H1 (cell line): ENCODE measurements at regions not wholly inside any gene's neighbourhood (a gene's known extent, or its start where the extent isn't known, plus 50 kb on each side); places are given as distances from the start of the nearest gene placed in this dataset.

Source experiments
- CTCF ChIA-PET: fragments of 300-600 bp; sonication (Branson Sonifier 250); formaldehyde crosslinking; loops from one replicate; lab custom pipeline; 2021; ENCODE audit not compliant: partially characterized antibody; lab: Charles Lee
- POLR2A ChIA-PET: fragments of 300-600 bp; sonication (Branson Sonifier 250); formaldehyde crosslinking; loops from one replicate; lab custom pipeline; 2021; ENCODE audit warnings: inconsistent platforms; ENCODE audit not compliant: partially characterized antibody; lab: Charles Lee
- DNase-seq, 2 experiments: peaks; one replicate each; pipeline versions ENCODE4 v3.0.0 to v3.0.0-alpha.2; 2010 to 2022; ENCODE audit warnings: low spot score in 2 of 2, low read depth in 1 of 2, mixed read lengths in 1 of 2
- FAIRE-seq: peaks from 2 replicates; lab custom pipeline; 2011; peaks lifted over from hg19 to GRCh38; lab: Jason Lieb, UNC
- H2AFZ ChIP-seq: 2 replicates; pipeline ENCODE4 v1.8.1; 2012; ENCODE audit warnings: low read length, inconsistent platforms
- H2AK5ac ChIP-seq: 2 replicates; pipeline ENCODE4 v1.6.1; 2013; ENCODE audit warnings: low read depth, low read length
- H2BK120ac ChIP-seq: replicated peaks from 2 replicates; pipeline ENCODE3; 2013; ENCODE audit warnings: low read depth, low read length, inconsistent platforms
- H2BK12ac ChIP-seq: 2 replicates; pipeline ENCODE4 v1.6.1; 2013; ENCODE audit warnings: low read depth, low read length
- H2BK15ac ChIP-seq: 2 replicates; pipeline ENCODE4 v1.6.1; 2013; ENCODE audit warnings: low read length
- H2BK20ac ChIP-seq: 2 replicates; pipeline ENCODE4 v1.6.1; 2013; ENCODE audit warnings: low read length
- H2BK5ac ChIP-seq: 2 replicates; pipeline ENCODE4 v1.6.1; 2013; ENCODE audit warnings: low read depth, low read length
- H3K14ac ChIP-seq: 2 replicates; pipeline ENCODE4 v1.6.1; 2013; ENCODE audit warnings: inconsistent platforms; ENCODE audit not compliant: insufficient read length
- H3K18ac ChIP-seq: 2 replicates; pipeline ENCODE4 v1.6.1; 2013; ENCODE audit warnings: low read length; ENCODE audit errors: extremely low read depth
- H3K23ac ChIP-seq: 2 replicates; pipeline ENCODE4 v1.6.1; 2013; ENCODE audit warnings: inconsistent platforms; ENCODE audit not compliant: insufficient read length
- H3K23me2 ChIP-seq: 2 replicates; pipeline ENCODE4 v1.6.1; 2013; ENCODE audit warnings: low read depth, low read length
- H3K27ac ChIP-seq: 2 replicates; pipeline ENCODE4 v1.6.1; 2011; ENCODE audit warnings: low read depth, low read length, inconsistent platforms
- H3K27me3 ChIP-seq, 4 experiments: replicated peaks in 1 of 4; 1 replicate in 1 of 4; 2 replicates in 3 of 4; pipeline versions ENCODE4 v1.6.1 to v1.8.1; 2011 to 2013; ENCODE audit warnings: low read length in 3 of 4, mild to moderate bottlenecking in 3 of 4, inconsistent platforms in 2 of 4, mixed read lengths in 2 of 4, moderate library complexity in 1 of 4; ENCODE audit not compliant: control insufficient read depth in 3 of 4, insufficient read depth in 3 of 4; ENCODE audit errors: extremely low read depth in 1 of 4
- H3K36me3 ChIP-seq, 4 experiments: 2 replicates each; pipeline versions ENCODE4 v1.6.1 to v1.8.1; 2011 to 2013; ENCODE audit warnings: mild to moderate bottlenecking in 4 of 4, low read length in 3 of 4, moderate library complexity in 2 of 4, control low read depth in 1 of 4, inconsistent platforms in 1 of 4; ENCODE audit not compliant: insufficient read depth in 4 of 4, control insufficient read depth in 2 of 4
- H3K4ac ChIP-seq: replicated peaks from 2 replicates; pipeline ENCODE3; 2013; ENCODE audit warnings: low read length, low read depth, mixed read lengths, inconsistent platforms; ENCODE audit not compliant: insufficient read length
- H3K4me1 ChIP-seq, 4 experiments: replicated peaks in 1 of 4; 1 replicate in 1 of 4; 2 replicates in 3 of 4; pipeline versions ENCODE4 v1.6.1 to v1.8.1; 2011 to 2013; ENCODE audit warnings: low read length in 3 of 4, inconsistent platforms in 2 of 4, mixed read lengths in 1 of 4; ENCODE audit not compliant: insufficient read depth in 4 of 4, control insufficient read depth in 3 of 4
- H3K4me2 ChIP-seq, 2 experiments: 2 replicates each; pipeline versions ENCODE4 v1.6.1 to v1.8.1; 2011 to 2013; ENCODE audit warnings: low read depth in 2 of 2, low read length in 2 of 2, control low read depth in 1 of 2, inconsistent platforms in 1 of 2, mild to moderate bottlenecking in 1 of 2; ENCODE audit not compliant: insufficient read depth in 1 of 2
- H3K4me3 ChIP-seq, 4 experiments: fragments of 200-600, 300-600 bp in 1 of 4; sonication (generic), shearing (Covaris generic), sonication (Bioruptor Twin) in 1 of 4; 2 replicates each; pipeline versions ENCODE4 v1.5.1 to v1.8.1; 2011 to 2016; ENCODE audit warnings: low read length in 4 of 4, low read depth in 3 of 4, control low read depth in 2 of 4, inconsistent platforms in 2 of 4, mild to moderate bottlenecking in 2 of 4, mixed read lengths in 1 of 4, moderate library complexity in 1 of 4; ENCODE audit not compliant: insufficient read depth in 2 of 4; ENCODE audit errors: extremely low read depth in 1 of 4
- H3K56ac ChIP-seq: replicated peaks from 2 replicates; pipeline ENCODE3; 2013; ENCODE audit warnings: low read depth, mild to moderate bottlenecking, mixed read lengths, low read length, inconsistent platforms; ENCODE audit not compliant: insufficient read length
- H3K79me1 ChIP-seq: 2 replicates; pipeline ENCODE4 v1.6.1; 2013; ENCODE audit warnings: low read depth, low read length, control low read depth
- H3K79me2 ChIP-seq, 2 experiments: 2 replicates each; pipeline versions ENCODE4 v1.6.1 to v1.8.1; 2012 to 2013; ENCODE audit warnings: low read length in 2 of 2, mild to moderate bottlenecking in 2 of 2, inconsistent platforms in 1 of 2; ENCODE audit not compliant: insufficient read depth in 2 of 2, control insufficient read depth in 1 of 2
- H3K9ac ChIP-seq, 4 experiments: replicated peaks in 1 of 4; 1 replicate in 1 of 4; 2 replicates in 3 of 4; pipeline versions ENCODE4 v1.6.1 to v1.8.1; 2011 to 2013; ENCODE audit warnings: low read depth in 3 of 4, low read length in 3 of 4, control low read depth in 2 of 4, mild to moderate bottlenecking in 2 of 4, moderate library complexity in 2 of 4, inconsistent platforms in 1 of 4; ENCODE audit errors: extremely low read depth in 1 of 4
- H3K9me3 ChIP-seq, 2 experiments: 2 replicates each; pipeline versions ENCODE4 v1.6.1 to v1.8.1; 2012 to 2013; ENCODE audit warnings: mild to moderate bottlenecking in 2 of 2, moderate library complexity in 2 of 2, control low read depth in 1 of 2, inconsistent platforms in 1 of 2, low read depth in 1 of 2, low read length in 1 of 2, mixed read lengths in 1 of 2; ENCODE audit not compliant: insufficient read depth in 2 of 2
- H4K20me1 ChIP-seq, 2 experiments: replicated peaks in 1 of 2; 2 replicates each; pipeline versions ENCODE3 to v1.8.1; 2011 to 2013; ENCODE audit warnings: inconsistent platforms in 2 of 2, low read length in 2 of 2, mild to moderate bottlenecking in 1 of 2; ENCODE audit not compliant: insufficient read depth in 2 of 2, control insufficient read depth in 1 of 2
- H4K5ac ChIP-seq: 2 replicates; pipeline ENCODE4 v1.6.1; 2013; ENCODE audit warnings: low read length, low read depth, mixed read lengths, inconsistent platforms; ENCODE audit not compliant: insufficient read length
- H4K8ac ChIP-seq: 2 replicates; pipeline ENCODE4 v1.8.0; 2013; ENCODE audit warnings: mild to moderate bottlenecking, moderate library complexity, low read length, inconsistent platforms; ENCODE audit not compliant: insufficient read depth; ENCODE audit errors: extremely low read depth
- H4K91ac ChIP-seq: replicated peaks from 2 replicates; pipeline ENCODE3; 2013; ENCODE audit warnings: low read length, mixed read lengths, inconsistent platforms; ENCODE audit not compliant: insufficient read length
- NANOG ChIP-seq: IDR thresholded peaks from 2 replicates; pipeline ENCODE4 v1.6.1; 2011; ENCODE audit warnings: low read length, low read depth, mild to moderate bottlenecking, inconsistent platforms; ENCODE audit not compliant: insufficient read depth, poor library complexity, severe bottlenecking
- SUZ12 ChIP-seq: fragments of 200-600 bp; sonication (generic); IDR thresholded peaks from 2 replicates; pipeline ENCODE4 v1.6.1; 2012; ENCODE audit warnings: mild to moderate bottlenecking, inconsistent platforms, low read length, moderate library complexity, mixed read lengths
- TAF7 ChIP-seq: optimal IDR thresholded peaks from 2 replicates; pipeline ENCODE3; 2011; ENCODE audit warnings: low read depth, mild to moderate bottlenecking, inconsistent platforms, low read length, moderate library complexity, borderline replicate concordance
- ZNF274 ChIP-seq: IDR thresholded peaks from 2 replicates; pipeline ENCODE4 v1.7.0; 2012; ENCODE audit warnings: low read length, borderline replicate concordance; ENCODE audit errors: extremely low read depth
- WGBS, 2 experiments: shearing (Covaris generic) in 1 of 2; methylation state at CpG; one replicate each; pipeline versions ENCODE4 v1.1.6 to v1.1.7; 2013 to 2015; ENCODE audit warnings: low lambda C conversion rate in 2 of 2, mixed read lengths in 2 of 2, inconsistent platforms in 1 of 2, low coverage in 1 of 2, missing lambda C conversion rate in 1 of 2; ENCODE audit not compliant: insufficient replicate concordance in 2 of 2, insufficient coverage in 1 of 2, insufficient read length in 1 of 2; ENCODE audit errors: extremely low coverage in 1 of 2, missing lambda C conversion rate in 1 of 2; 5-methylcytosine and 5-hydroxymethylcytosine counted together

DNA sequence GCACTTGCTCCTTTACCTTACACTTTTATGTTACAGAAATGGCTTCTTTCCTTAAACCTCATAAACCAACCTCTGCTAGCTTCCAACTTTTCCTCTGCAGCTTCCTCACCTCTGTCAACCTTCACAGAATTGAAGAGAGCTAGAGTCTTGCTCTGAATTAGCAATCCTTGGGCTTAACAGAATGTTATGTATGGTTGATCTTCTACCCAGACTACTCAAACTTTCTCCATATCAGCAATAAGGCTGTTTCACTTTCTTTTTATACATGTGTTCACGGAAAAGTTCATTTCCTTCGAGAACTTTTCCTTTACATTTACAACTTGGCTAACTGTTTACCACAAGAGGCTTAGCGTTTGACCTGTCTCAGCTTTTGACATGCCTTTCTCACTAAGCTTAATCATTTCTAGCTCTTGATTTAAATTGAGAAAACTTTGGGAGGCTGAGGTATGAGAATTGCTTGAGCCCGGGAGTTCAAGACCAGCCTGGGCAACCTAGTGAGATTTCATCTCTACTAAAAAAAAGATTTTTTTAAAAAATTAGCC, 207.3 kb downstream of the BMP7 start:
- H2BK15ac ChIP-seq: no peak overlapping the region
- no peak overlapping the region for H4K8ac ChIP-seq
- H3K23me2 ChIP-seq: no peaks in the 10 kb centered on the region
- no peaks in the 10 kb centered on the region for H3K9me3 ChIP-seq
- no peak for DNase-seq
- 90% methylated on average over 4 of the region's 4 CpGs; no CpG with 5 or more reads in 1 of the 2 experiments for WGBS, 2 experiments
- POLR2A ChIA-PET: no interaction called here
- no peak overlapping the region for H4K5ac ChIP-seq
- no peak overlapping the region for H4K91ac ChIP-seq
- H3K23ac ChIP-seq: no peak overlapping the region
- H3K27me3 ChIP-seq: no peaks in the 10 kb centered on the region; a peak in 1 of 7 replicates
- no peak overlapping the region for H3K4me3 ChIP-seq
- H2BK5ac ChIP-seq: no peak overlapping the region
- no peak overlapping the region for H3K27ac ChIP-seq
- no peaks in the 10 kb centered on the region for H3K79me1 ChIP-seq
- CTCF ChIA-PET: interaction anchor here (0.8 to 1.9 kb wide), 13 partner anchors 10 to 508 kb away, joined by 3 to 9 read pairs (median 4); no protein-coding TSS in a partner anchor
- H3K56ac ChIP-seq: no peak overlapping the region
- no peak overlapping the region for H3K18ac ChIP-seq
- no peak overlapping the region for H2BK12ac ChIP-seq
- H3K36me3 ChIP-seq: no peaks in the 10 kb centered on the region
- no peak overlapping the region for H3K4me2 ChIP-seq
- H3K9ac ChIP-seq: no peak overlapping the region
- no peak overlapping the region for H3K4ac ChIP-seq
- no peaks in the 10 kb centered on the region for H4K20me1 ChIP-seq
- no peak overlapping the region for H2AFZ ChIP-seq
- TF ChIP-seq SUZ12: no peak
- no peak for TF ChIP-seq NANOG
- no peak for TF ChIP-seq TAF7
- TF ChIP-seq ZNF274: no peak
- FAIRE-seq: no peak
- no peak overlapping the region for H3K14ac ChIP-seq
- H2BK120ac ChIP-seq: no peak overlapping the region
- H3K79me2 ChIP-seq: no peaks in the 10 kb centered on the region
- no peak overlapping the region for H2AK5ac ChIP-seq
- no peak overlapping the region for H2BK20ac ChIP-seq
- no peaks in the 10 kb centered on the region for H3K4me1 ChIP-seq
